ENCODE measurements at regions not wholly inside any gene's neighbourhood (a gene's known extent, or its start where the extent isn't known, plus 50 kb on each side); places are given as distances from the start of the nearest gene placed in this dataset.

GRCh38 chr11:134908583-134908982 lies 496.5 kb upstream of the B3GAT1 start:
- no peak for DNase-seq

- no peak for DNase-seq
These were observed 495.6 kb upstream of the B3GAT1 start for GRCh38 chr11:134907636-134908035.

GRCh38 chr11:134906356-134906955 lies 494.4 kb upstream of the B3GAT1 start:
- DNase-seq: no peak

GRCh38 chr11:134905928-134906327 lies 493.9 kb upstream of the B3GAT1 start:
- DNase-seq: no peak

GRCh38 chr11:134905517-134905916 lies 493.5 kb upstream of the B3GAT1 start:
- peak; percentile 23 to 50 for DNase-seq

- peak; percentile 23 to 47 for DNase-seq
These were observed 492.2 kb upstream of the B3GAT1 start for GRCh38 chr11:134904103-134904790.

GRCh38 chr11:134901955-134902918 lies 490.2 kb upstream of the B3GAT1 start:
- no peak for DNase-seq

- DNase-seq: no peak
These were observed 489.5 kb upstream of the B3GAT1 start for GRCh38 chr11:134901542-134901941.

- DNase-seq: no peak
These were observed 482.0 kb upstream of the B3GAT1 start for GRCh38 chr11:134893810-134894685.

- DNase-seq: no peak
These were observed 478.4 kb upstream of the B3GAT1 start for GRCh38 chr11:134890446-134890845.

GRCh38 chr11:134889832-134890231 lies 477.8 kb upstream of the B3GAT1 start:
- no peak for DNase-seq

GRCh38 chr11:134888821-134889220 lies 476.8 kb upstream of the B3GAT1 start:
- no peak for DNase-seq

- no peak for DNase-seq
These were observed 475.9 kb upstream of the B3GAT1 start for GRCh38 chr11:134887896-134888295.

- DNase-seq: no peak
These were observed 471.4 kb upstream of the B3GAT1 start for GRCh38 chr11:134883484-134883883.

- no peak for DNase-seq
These were observed 470.7 kb upstream of the B3GAT1 start for GRCh38 chr11:134882671-134883297.

- no peak for DNase-seq
These were observed 470.1 kb upstream of the B3GAT1 start for GRCh38 chr11:134882141-134882540.

GRCh38 chr11:134880788-134881187 lies 468.7 kb upstream of the B3GAT1 start:
- DNase-seq: no peak

GRCh38 chr11:134879931-134880330 lies 467.9 kb upstream of the B3GAT1 start:
- no peak for DNase-seq

GRCh38 chr11:134879341-134879740 lies 467.3 kb upstream of the B3GAT1 start:
- no peak for DNase-seq

GRCh38 chr11:134878785-134879184 lies 466.7 kb upstream of the B3GAT1 start:
- DNase-seq: no peak

GRCh38 chr11:134876226-134876625 lies 464.2 kb upstream of the B3GAT1 start:
- DNase-seq: no peak
